Type B pancreatic cell (in vitro differentiated cells): ENCODE measurements at regions not wholly inside any gene's neighbourhood (a gene's known extent, or its start where the extent isn't known, plus 50 kb on each side); places are given as distances from the start of the nearest gene placed in this dataset.

Experiments
- DNase-seq: peaks from one replicate; pipeline ENCODE4 v3.0.0; 2021; ENCODE audit warnings: mixed read lengths; ENCODE audit not compliant: unreplicated experiment; ENCODE audit errors: extremely low spot score
- H3K27ac Mint-ChIP-seq: 2 replicates; pipeline ENCODE4 v1.8.0; 2021; ENCODE audit warnings: mild to moderate bottlenecking, mixed read lengths
- H3K27me3 Mint-ChIP-seq: 2 replicates; pipeline ENCODE4 v1.8.0; 2021; ENCODE audit warnings: mixed read lengths
- H3K36me3 Mint-ChIP-seq: 2 replicates; pipeline ENCODE4 v1.8.0; 2021; ENCODE audit warnings: mixed read lengths
- H3K4me1 Mint-ChIP-seq: one replicate; pipeline ENCODE4 v1.8.0; 2021; ENCODE audit warnings: mixed read lengths; ENCODE audit not compliant: unreplicated experiment
- H3K4me3 Mint-ChIP-seq: 2 replicates; pipeline ENCODE4 v1.8.0; 2021; ENCODE audit warnings: mild to moderate bottlenecking, mixed read lengths
- H3K9me3 Mint-ChIP-seq: 2 replicates; pipeline ENCODE4 v1.8.0; 2021; ENCODE audit warnings: mixed read lengths
- CTCF ChIP-seq: fragments of 200-600 bp; sonication (generic); conservative IDR thresholded peaks from 2 replicates; pipeline ENCODE4 v1.5.0; 2021; ENCODE audit warnings: antibody characterized with exemption, mild to moderate bottlenecking

- no peak for DNase-seq
- Mint-ChIP-seq H3K9me3 (no peaks in the 10 kb centered on the region), H3K27me3 (peaks cover 3% of the 10 kb centered on the region), H3K27ac (no peak overlapping the region), H3K36me3 (no peaks in the 10 kb centered on the region), H3K4me3 (no peak overlapping the region), H3K4me1 (peaks cover 15% of the 10 kb centered on the region)
- TF ChIP-seq CTCF = no peak
Observed at GRCh38 chr9:20200991-20201431, 412.2 kb upstream of the SLC24A2 start.

GRCh38 chr9:20200581-20200980 is 411.7 kb upstream of the SLC24A2 start:
- Mint-ChIP-seq H3K4me3 (no peak overlapping the region), H3K27me3 (peaks cover 3% of the 10 kb centered on the region), H3K36me3 (no peaks in the 10 kb centered on the region), H3K4me1 (peaks cover 15% of the 10 kb centered on the region), H3K9me3 (no peaks in the 10 kb centered on the region), H3K27ac (no peak overlapping the region)
- TF ChIP-seq CTCF = no peak
- no peak for DNase-seq

- H3K36me3 Mint-ChIP-seq = no peaks in the 10 kb centered on the region
- no peak overlapping the region for H3K27ac Mint-ChIP-seq
- peaks cover 15% of the 10 kb centered on the region for H3K4me1 Mint-ChIP-seq
- no peaks in the 10 kb centered on the region for H3K9me3 Mint-ChIP-seq
- DNase-seq = no peak
- peaks cover 3% of the 10 kb centered on the region for H3K27me3 Mint-ChIP-seq
- no peak overlapping the region for H3K4me3 Mint-ChIP-seq
- no peak for TF ChIP-seq CTCF
Observed at GRCh38 chr9:20199111-20199510, 410.3 kb upstream of the SLC24A2 start.

GRCh38 chr9:20197976-20198685 is 409.3 kb upstream of the SLC24A2 start:
- peak overlapping the region; percentile 28 for H3K4me3 Mint-ChIP-seq
- no peaks in the 10 kb centered on the region for H3K36me3 Mint-ChIP-seq
- H3K27ac Mint-ChIP-seq = peak overlapping the region; percentile 58
- peaks cover 15% of the 10 kb centered on the region for H3K4me1 Mint-ChIP-seq
- no peaks in the 10 kb centered on the region for H3K9me3 Mint-ChIP-seq
- no peak for TF ChIP-seq CTCF
- no peak for DNase-seq
- H3K27me3 Mint-ChIP-seq = peaks cover 3% of the 10 kb centered on the region

- Mint-ChIP-seq H3K27me3 (peaks cover 6% of the 10 kb centered on the region), H3K36me3 (no peaks in the 10 kb centered on the region), H3K4me3 (no peak overlapping the region), H3K27ac (no peak overlapping the region), H3K9me3 (peaks cover 13% of the 10 kb centered on the region), H3K4me1 (peaks cover 3% of the 10 kb centered on the region)
- DNase-seq = no peak
- no peak for TF ChIP-seq CTCF
Observed at GRCh38 chr9:20191228-20191840, 402.5 kb upstream of the SLC24A2 start.
